Pancreas (tissue), 10 donors: ENCODE measurements at regions not wholly inside any gene's neighbourhood (a gene's known extent, or its start where the extent isn't known, plus 50 kb on each side); places are given as distances from the start of the nearest gene placed in this dataset.

Experiments used
- ATAC-seq, 4 donors: fragments of 200-7000 bp; cut with Tn5 transposase; one replicate each; pipeline versions ENCODE4 v1.8.0 to v1.9.1; 2020; ENCODE audit warnings: mild to moderate bottlenecking in 4 of 4, moderate library complexity in 4 of 4
- DNase-seq, 6 donors: peaks; one replicate each; pipeline ENCODE4 v3.0.0-alpha.2; 2020
- FAIRE-seq: peaks from 2 replicates; lab custom pipeline; 2012; peaks lifted over from hg19 to GRCh38; lab: Jason Lieb, UNC
- H3K27ac ChIP-seq, 4 donors: fragments of 200-600 bp; sonication (generic); 1 replicate in 3 of 4; 2 replicates in 1 of 4; pipeline versions ENCODE4 v1.5.0 to v1.8.0; 2020
- H3K27me3 ChIP-seq, 4 donors: fragments of 200-600 bp; one replicate each; pipeline ENCODE4 v1.8.0; 2021
- H3K36me3 ChIP-seq, 3 donors: fragments of 200-600 bp; sonication (generic) in 1 of 3; one replicate each; pipeline versions ENCODE4 v1.5.0 to v1.8.0; 2020 to 2021
- H3K4me1 ChIP-seq, 3 donors: fragments of 200-600 bp; one replicate each; pipeline ENCODE4 v1.8.0; 2021
- H3K4me3 ChIP-seq, 4 donors: fragments of 200-600 bp; sonication (generic) in 2 of 4; one replicate each; pipeline versions ENCODE4 v1.5.0 to v1.8.0; 2020 to 2021
- H3K9me3 ChIP-seq, 4 donors: fragments of 200-600 bp; one replicate each; pipeline ENCODE4 v1.8.0; 2021
- WGBS, 2 donors: extraction: QIAGEN DNeasy Blood & Tissue Kit; methylation state at CpG; one replicate each; pipeline ENCODE4 v1.1.7; 2013; 5-methylcytosine and 5-hydroxymethylcytosine counted together
- intact Hi-C, 3 donors: fragments of 100-400 bp; cut with DNase I; formaldehyde crosslinking; loops; one replicate each; pipeline versions ENCODE4 v1.11.1 to v1.14.2; 2022
- TF ChIP-seq, protein P1 (sequence below), 4 donors: fragments of 200-600 bp; sonication (generic) in 3 of 4; IDR thresholded peaks; one replicate each; pipeline versions ENCODE4 v1.5.0 to v1.8.0; 2021; ENCODE audit warnings: antibody characterized with exemption in 4 of 4
- donor health status: healthy with polysubstance abuse.
- donor health status: DM: no; HTN: no; CAD: no; lungs with moderate emphysema.
- donor health status: DM: no; HTN: no; CAD: no.
- donor health status: control.
- donor health status: control.
- donor health status: Bipolar disorder and iron deficiency.
- donor health status: DM: yes; HTN: yes; CAD: no.
- donor health status: DM: no; HTN: no; CAD: no.
- donor health status: DM: no; HTN: no; CAD: no.
- donor health status: DM: yes; HTN: yes; CAD: no.

DNA sequence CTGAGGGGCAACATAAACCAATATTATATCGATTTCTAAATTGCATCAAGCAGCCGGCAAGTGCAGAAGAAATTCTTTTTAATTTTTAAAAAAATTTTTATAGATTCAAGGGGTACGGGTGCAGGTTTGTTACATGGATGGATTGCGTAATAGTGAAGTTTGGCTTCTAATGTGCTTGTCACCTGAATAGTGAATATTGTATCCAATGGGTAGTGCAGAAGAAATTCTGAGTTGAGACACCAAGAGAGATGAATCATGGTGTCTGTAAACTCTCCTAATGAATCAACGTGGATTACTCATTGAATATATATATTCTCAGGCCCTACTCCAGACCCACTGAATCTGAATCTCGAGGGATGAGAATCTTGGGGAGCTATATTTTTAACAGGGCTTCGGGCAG lies 253.7 kb upstream of the FOXD3 start:
- Histone ChIP-seq H3K9me3 (no peaks in the 10 kb centered on the region), H3K4me1 (no peaks in the 10 kb centered on the region), H3K27me3 (no peaks in the 10 kb centered on the region), H3K4me3 (no peak overlapping the region), H3K27ac (no peak overlapping the region), H3K36me3 (no peaks in the 10 kb centered on the region)
- intact Hi-C loops, result no loop called here
- ATAC-seq (no peak), DNase-seq (no peak), FAIRE-seq (no peak)
- 65 to 79% methylated on average over 7 of the region's 7 CpGs for WGBS, 2 donors
- TF ChIP-seq, protein P1, sequence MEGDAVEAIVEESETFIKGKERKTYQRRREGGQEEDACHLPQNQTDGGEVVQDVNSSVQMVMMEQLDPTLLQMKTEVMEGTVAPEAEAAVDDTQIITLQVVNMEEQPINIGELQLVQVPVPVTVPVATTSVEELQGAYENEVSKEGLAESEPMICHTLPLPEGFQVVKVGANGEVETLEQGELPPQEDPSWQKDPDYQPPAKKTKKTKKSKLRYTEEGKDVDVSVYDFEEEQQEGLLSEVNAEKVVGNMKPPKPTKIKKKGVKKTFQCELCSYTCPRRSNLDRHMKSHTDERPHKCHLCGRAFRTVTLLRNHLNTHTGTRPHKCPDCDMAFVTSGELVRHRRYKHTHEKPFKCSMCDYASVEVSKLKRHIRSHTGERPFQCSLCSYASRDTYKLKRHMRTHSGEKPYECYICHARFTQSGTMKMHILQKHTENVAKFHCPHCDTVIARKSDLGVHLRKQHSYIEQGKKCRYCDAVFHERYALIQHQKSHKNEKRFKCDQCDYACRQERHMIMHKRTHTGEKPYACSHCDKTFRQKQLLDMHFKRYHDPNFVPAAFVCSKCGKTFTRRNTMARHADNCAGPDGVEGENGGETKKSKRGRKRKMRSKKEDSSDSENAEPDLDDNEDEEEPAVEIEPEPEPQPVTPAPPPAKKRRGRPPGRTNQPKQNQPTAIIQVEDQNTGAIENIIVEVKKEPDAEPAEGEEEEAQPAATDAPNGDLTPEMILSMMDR (IDR thresholded peaks at IDR 0.05), result no peak

DNA sequence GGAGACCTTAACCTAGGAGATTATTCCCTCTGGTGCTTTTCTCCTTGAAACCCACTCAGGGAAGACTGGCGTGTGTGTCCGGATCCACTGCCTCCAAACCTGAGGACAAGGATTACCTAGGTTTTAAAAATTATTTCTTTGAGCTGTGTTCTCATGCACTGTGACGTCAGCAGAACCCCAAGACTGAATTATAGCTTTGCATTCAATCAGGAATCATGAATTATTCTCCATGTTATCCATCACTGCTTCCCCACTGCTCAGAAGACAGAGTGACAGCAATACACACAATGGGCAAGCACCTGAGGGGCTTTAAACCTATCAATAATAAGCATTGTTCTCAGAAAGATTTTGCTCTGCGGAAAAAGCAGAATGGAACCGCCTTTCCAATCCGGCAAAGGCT lies 253.2 kb upstream of the FOXD3 start:
- peaks cover 0 to 3% (median 0%) of the 10 kb centered on the region in 4 donors for H3K27me3 ChIP-seq
- H3K9me3 ChIP-seq, result no peaks in the 10 kb centered on the region
- H3K27ac ChIP-seq, result no peak overlapping the region
- TF ChIP-seq, protein P1 (IDR thresholded peaks at IDR 0.05), result no peak
- ATAC-seq (no peak), FAIRE-seq (no peak), DNase-seq (no peak)
- intact Hi-C loops, result no loop called here
- no peaks in the 10 kb centered on the region for H3K36me3 ChIP-seq
- H3K4me1 ChIP-seq, result no peaks in the 10 kb centered on the region
- WGBS, 2 donors, result 65 to 69% methylated on average over 6 of the region's 6 CpGs
- H3K4me3 ChIP-seq, result no peak overlapping the region

DNA sequence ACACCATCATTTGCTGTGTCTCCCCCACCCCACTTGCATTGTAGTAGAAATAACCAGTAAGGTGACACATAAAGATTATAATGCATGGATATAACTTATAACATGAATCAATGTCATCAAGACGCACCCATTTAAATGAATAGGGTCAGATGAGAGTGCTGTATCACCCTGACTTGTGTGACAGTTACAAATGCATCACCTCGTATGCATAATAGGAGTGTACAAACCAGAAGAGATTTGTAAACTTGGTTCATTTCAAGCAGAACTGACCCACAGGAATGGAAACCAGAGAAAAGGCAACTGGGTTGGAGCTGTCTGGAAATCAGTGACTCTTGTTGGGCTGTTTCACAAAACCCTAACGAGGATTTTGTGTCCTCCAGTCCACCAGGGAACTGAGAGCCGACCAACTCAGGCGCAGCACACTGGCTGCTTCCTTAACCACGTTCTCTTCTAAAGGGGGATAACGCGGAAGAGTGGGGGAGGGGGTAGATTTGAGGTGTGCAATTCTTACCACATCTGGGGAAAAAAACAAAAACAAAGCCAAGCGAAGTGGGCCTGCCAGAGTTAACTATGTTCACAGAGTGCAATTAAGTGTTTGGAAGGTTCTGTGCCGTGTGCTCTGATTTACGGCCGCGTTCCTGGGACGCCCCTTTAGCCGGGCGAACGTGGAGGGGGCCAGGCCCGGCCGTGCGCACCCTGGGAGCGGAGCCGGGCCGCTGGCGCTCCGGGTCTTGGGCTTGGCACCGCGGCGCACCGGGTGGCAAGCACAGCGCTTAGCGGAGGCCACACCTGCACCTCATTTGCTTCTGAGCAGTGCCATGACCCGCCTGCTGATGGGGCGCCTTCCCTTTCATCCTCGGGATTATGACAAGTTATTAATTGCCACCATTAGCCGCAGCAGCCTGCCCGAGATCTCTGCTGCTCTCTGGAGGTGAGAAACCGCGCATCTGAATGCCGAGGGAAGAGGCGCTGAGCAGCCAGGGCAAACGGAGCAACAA lies 248.8 kb upstream of the FOXD3 start:
- FAIRE-seq, result no peak
- no peaks in the 10 kb centered on the region for H3K36me3 ChIP-seq
- 9 to 10% methylated on average over 39 to 41 of the region's 41 CpGs for WGBS, 2 donors
- no peak overlapping the region for H3K27ac ChIP-seq
- peaks cover 0 to 7% (median 3%) of the 10 kb centered on the region in 4 donors for H3K27me3 ChIP-seq
- ATAC-seq, result peak in 3 of 4 donors; percentile 49 to 78 (median 77)
- intact Hi-C loops, result no loop called here
- H3K9me3 ChIP-seq, result no peaks in the 10 kb centered on the region
- H3K4me3 ChIP-seq, result no peak overlapping the region
- DNase-seq, result peak in 3 of 6 donors; percentile 14 to 54 (median 44)
- no peaks in the 10 kb centered on the region for H3K4me1 ChIP-seq
- TF ChIP-seq, protein P1 (IDR thresholded peaks at IDR 0.05), result no peak

DNA sequence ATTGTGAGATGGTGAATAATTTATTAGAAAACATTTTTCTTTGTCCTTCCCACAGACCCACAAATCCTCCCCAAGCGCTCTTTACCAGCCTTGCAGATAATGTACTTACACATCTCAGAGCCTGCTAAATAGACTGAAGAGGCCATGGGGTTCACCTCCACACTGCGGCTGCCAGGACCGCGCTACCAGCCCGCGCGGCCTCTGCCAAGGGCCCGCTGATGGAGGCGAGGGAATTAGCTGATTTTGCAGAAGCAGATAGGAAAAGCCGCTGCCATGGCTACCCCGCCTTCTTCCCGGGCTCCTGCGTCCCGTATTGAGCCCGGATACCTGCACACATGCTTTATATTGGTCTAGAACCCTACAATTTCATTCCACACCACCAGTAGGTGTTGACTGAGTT lies 248.0 kb upstream of the FOXD3 start:
- no peak for DNase-seq
- H3K27ac ChIP-seq, result no peak overlapping the region
- H3K27me3 ChIP-seq, result peaks cover 0 to 7% (median 3%) of the 10 kb centered on the region in 4 donors
- H3K36me3 ChIP-seq, result no peaks in the 10 kb centered on the region
- FAIRE-seq, result no peak
- H3K4me1 ChIP-seq, result no peaks in the 10 kb centered on the region
- ATAC-seq, result peak in 2 of 4 donors; percentile 28
- WGBS, 2 donors, result 16 to 28% methylated on average over 15 of the region's 15 CpGs
- TF ChIP-seq, protein P1 (IDR thresholded peaks at IDR 0.05), result no peak
- H3K9me3 ChIP-seq, result no peaks in the 10 kb centered on the region
- intact Hi-C loops, result no loop called here
- H3K4me3 ChIP-seq, result no peak overlapping the region

DNA sequence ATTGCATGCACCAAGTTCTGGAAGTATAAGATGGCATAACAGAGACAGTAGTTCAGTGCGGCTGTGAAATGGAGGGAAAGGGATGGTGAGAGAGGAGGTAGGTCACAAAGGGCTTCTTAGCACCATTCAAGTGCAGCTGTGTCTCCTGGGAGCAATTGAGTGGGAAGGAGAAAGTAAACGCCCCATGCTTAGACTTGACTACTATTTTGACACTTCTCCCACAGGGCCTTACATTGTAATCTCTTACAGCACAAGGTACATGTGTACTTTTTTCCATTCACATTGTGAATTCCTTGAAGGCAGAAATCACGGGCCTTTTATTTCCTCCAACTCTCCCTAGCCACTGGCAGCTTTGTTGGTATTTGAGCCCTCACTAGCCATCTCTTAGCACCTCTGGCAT lies 239.6 kb upstream of the FOXD3 start:
- ATAC-seq, result no peak
- Histone ChIP-seq H3K36me3 (no peaks in the 10 kb centered on the region), H3K4me1 (no peaks in the 10 kb centered on the region), H3K27ac (no peak overlapping the region), H3K4me3 (no peak overlapping the region), H3K27me3 (no peaks in the 10 kb centered on the region), H3K9me3 (no peaks in the 10 kb centered on the region)
- TF ChIP-seq, protein P1 (IDR thresholded peaks at IDR 0.05), result no peak
- DNase-seq, result no peak
- FAIRE-seq, result no peak
- 48 to 60% methylated on average over 3 of the region's 3 CpGs for WGBS, 2 donors
- intact Hi-C loops, result no loop called here
